ENCODE measurements at regions not wholly inside any gene's neighbourhood (a gene's known extent, or its start where the extent isn't known, plus 50 kb on each side); places are given as distances from the start of the nearest gene placed in this dataset.

- TF ChIP-seq POLR2AphosphoS5 (IDR thresholded peaks at IDR 0.05; ENCODE audit: low read depth) = no peak
- TF ChIP-seq CTCF (IDR thresholded peaks at IDR 0.05; ENCODE audit: insufficient read depth, low read length) = no peak
Measured at GRCh38 chr11:91406009-91406408, 818.6 kb upstream of the FAT3 start.
